Suprapubic skin (tissue), 3 donors: ENCODE measurements at regions not wholly inside any gene's neighbourhood (a gene's known extent, or its start where the extent isn't known, plus 50 kb on each side); places are given as distances from the start of the nearest gene placed in this dataset.

Experiments
- POLR2AphosphoS5 ChIP-seq, 3 donors: sonication (generic); formaldehyde crosslinking; IDR thresholded peaks; one replicate each; pipeline ENCODE4 v1.6.1; 2017; ENCODE audit warnings: antibody characterized with exemption in 3 of 3
- TF ChIP-seq, protein P1 (sequence below), 2 donors: fragments of 200-600 bp in 1 of 2; fragments of 450-650 bp in 1 of 2; sonication (generic) in 1 of 2; IDR thresholded peaks; one replicate each; pipeline ENCODE4 v1.5.1; 2016 to 2019; ENCODE audit warnings: antibody characterized with exemption in 2 of 2, mild to moderate bottlenecking in 1 of 2, moderate library complexity in 1 of 2

- TF ChIP-seq, protein P1, sequence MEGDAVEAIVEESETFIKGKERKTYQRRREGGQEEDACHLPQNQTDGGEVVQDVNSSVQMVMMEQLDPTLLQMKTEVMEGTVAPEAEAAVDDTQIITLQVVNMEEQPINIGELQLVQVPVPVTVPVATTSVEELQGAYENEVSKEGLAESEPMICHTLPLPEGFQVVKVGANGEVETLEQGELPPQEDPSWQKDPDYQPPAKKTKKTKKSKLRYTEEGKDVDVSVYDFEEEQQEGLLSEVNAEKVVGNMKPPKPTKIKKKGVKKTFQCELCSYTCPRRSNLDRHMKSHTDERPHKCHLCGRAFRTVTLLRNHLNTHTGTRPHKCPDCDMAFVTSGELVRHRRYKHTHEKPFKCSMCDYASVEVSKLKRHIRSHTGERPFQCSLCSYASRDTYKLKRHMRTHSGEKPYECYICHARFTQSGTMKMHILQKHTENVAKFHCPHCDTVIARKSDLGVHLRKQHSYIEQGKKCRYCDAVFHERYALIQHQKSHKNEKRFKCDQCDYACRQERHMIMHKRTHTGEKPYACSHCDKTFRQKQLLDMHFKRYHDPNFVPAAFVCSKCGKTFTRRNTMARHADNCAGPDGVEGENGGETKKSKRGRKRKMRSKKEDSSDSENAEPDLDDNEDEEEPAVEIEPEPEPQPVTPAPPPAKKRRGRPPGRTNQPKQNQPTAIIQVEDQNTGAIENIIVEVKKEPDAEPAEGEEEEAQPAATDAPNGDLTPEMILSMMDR (IDR thresholded peaks at IDR 0.05) = no peak
- TF ChIP-seq POLR2AphosphoS5 (IDR thresholded peaks at IDR 0.05) = no peak
Observed at GRCh38 chr14:61972711-61973110, 210.5 kb downstream of the SNAPC1 start.
